WTC11 (cell line): ENCODE measurements at regions not wholly inside any gene's neighbourhood (a gene's known extent, or its start where the extent isn't known, plus 50 kb on each side); places are given as distances from the start of the nearest gene placed in this dataset.

ENCODE experiments used
- ATAC-seq: fragments of 200-7000 bp; cut with Tn5 transposase; 2 replicates; pipeline ENCODE4 v1.10.0; 2021; ENCODE audit warnings: mild to moderate bottlenecking, moderate library complexity
- CTCF ChIA-PET: fragments of 300-600 bp; sonication (Branson Sonifier 250); formaldehyde crosslinking; loops from one replicate; lab custom pipeline; 2021; ENCODE audit warnings: antibody characterized with exemption; lab: Charles Lee
- POLR2A ChIA-PET: fragments of 350-600 bp; sonication (Branson Sonifier 250); formaldehyde crosslinking; loops from one replicate; lab custom pipeline; 2021; ENCODE audit warnings: antibody characterized with exemption; lab: Charles Lee
- DNase-seq: peaks from one replicate; pipeline ENCODE4 v3.0.0; 2021; ENCODE audit warnings: low spot score
- H3K27ac Mint-ChIP-seq: 2 replicates; pipeline ENCODE4 v1.8.0; 2021; ENCODE audit warnings: mixed read lengths
- H3K27me3 Mint-ChIP-seq: 2 replicates; pipeline ENCODE4 v1.8.0; 2021; ENCODE audit warnings: low read depth, mild to moderate bottlenecking, moderate library complexity, mixed read lengths
- H3K36me3 Mint-ChIP-seq: 2 replicates; pipeline ENCODE4 v1.8.0; 2021; ENCODE audit warnings: mixed read lengths
- H3K4me1 Mint-ChIP-seq: 2 replicates; pipeline ENCODE4 v1.8.0; 2022; ENCODE audit warnings: mixed read lengths
- H3K4me3 Mint-ChIP-seq: 2 replicates; pipeline ENCODE4 v1.8.0; 2021; ENCODE audit warnings: mild to moderate bottlenecking, moderate library complexity, mixed read lengths
- H3K9me3 Mint-ChIP-seq: 2 replicates; pipeline ENCODE4 v1.8.0; 2021; ENCODE audit warnings: mixed read lengths
- AFF4 ChIP-seq: sonication (generic); formaldehyde crosslinking; IDR thresholded peaks from 2 replicates; pipeline ENCODE4 v1.8.1; 2023; ENCODE audit warnings: mild to moderate bottlenecking, missing genetic modification reagents, borderline replicate concordance
- ATF3 ChIP-seq: sonication (generic); formaldehyde crosslinking; conservative IDR thresholded peaks from 2 replicates; pipeline ENCODE4 v1.8.1; 2022; ENCODE audit warnings: mild to moderate bottlenecking, missing genetic modification reagents
- CTCF ChIP-seq: fragments of 200-600 bp; IDR thresholded peaks from 2 replicates; pipeline ENCODE4 v1.8.0; 2022; ENCODE audit warnings: antibody characterized with exemption
- E2F1 ChIP-seq: sonication (generic); formaldehyde crosslinking; IDR thresholded peaks from 2 replicates; pipeline ENCODE4 v1.8.0; 2022; ENCODE audit warnings: mild to moderate bottlenecking, missing genetic modification reagents
- ETV6 ChIP-seq: sonication (generic); formaldehyde crosslinking; IDR thresholded peaks from 2 replicates; pipeline ENCODE4 v1.8.1; 2022; ENCODE audit warnings: mild to moderate bottlenecking, missing genetic modification reagents
- FOXJ3 ChIP-seq: sonication (generic); formaldehyde crosslinking; IDR thresholded peaks from 2 replicates; pipeline ENCODE4 v1.9.0; 2021; ENCODE audit warnings: missing genetic modification reagents, mild to moderate bottlenecking, borderline replicate concordance
- RELA ChIP-seq: sonication (generic); formaldehyde crosslinking; IDR thresholded peaks from 2 replicates; pipeline ENCODE4 v1.8.1; 2022; ENCODE audit warnings: missing genetic modification reagents, mild to moderate bottlenecking, borderline replicate concordance
- ZNF512 ChIP-seq: sonication (generic); formaldehyde crosslinking; IDR thresholded peaks from 2 replicates; pipeline ENCODE4 v1.8.1; 2022; ENCODE audit warnings: missing genetic modification reagents, borderline replicate concordance
- ZNF671 ChIP-seq: fragments of 250-450 bp; sonication (Bioruptor Pico); IDR thresholded peaks from 2 replicates; pipeline ENCODE4 v1.8.0; 2021; ENCODE audit warnings: mild to moderate bottlenecking
- TF ChIP-seq, protein P1 (sequence below): sonication (generic); formaldehyde crosslinking; IDR thresholded peaks from 2 replicates; pipeline ENCODE4 v1.8.0; 2022; ENCODE audit warnings: mild to moderate bottlenecking, missing genetic modification reagents
- TF ChIP-seq, protein P2 (sequence below): sonication (generic); formaldehyde crosslinking; IDR thresholded peaks from 2 replicates; pipeline ENCODE4 v1.8.1; 2022; ENCODE audit warnings: mild to moderate bottlenecking, moderate library complexity, missing genetic modification reagents
- TF ChIP-seq, protein P3 (sequence below): sonication (generic); formaldehyde crosslinking; IDR thresholded peaks from 2 replicates; pipeline ENCODE4 v1.8.1; 2023; ENCODE audit warnings: mild to moderate bottlenecking, missing genetic modification reagents, moderate library complexity
- TF ChIP-seq, protein P4 (sequence below): sonication (generic); formaldehyde crosslinking; IDR thresholded peaks from 2 replicates; pipeline ENCODE4 v1.8.0; 2023; ENCODE audit warnings: missing genetic modification reagents

DNA sequence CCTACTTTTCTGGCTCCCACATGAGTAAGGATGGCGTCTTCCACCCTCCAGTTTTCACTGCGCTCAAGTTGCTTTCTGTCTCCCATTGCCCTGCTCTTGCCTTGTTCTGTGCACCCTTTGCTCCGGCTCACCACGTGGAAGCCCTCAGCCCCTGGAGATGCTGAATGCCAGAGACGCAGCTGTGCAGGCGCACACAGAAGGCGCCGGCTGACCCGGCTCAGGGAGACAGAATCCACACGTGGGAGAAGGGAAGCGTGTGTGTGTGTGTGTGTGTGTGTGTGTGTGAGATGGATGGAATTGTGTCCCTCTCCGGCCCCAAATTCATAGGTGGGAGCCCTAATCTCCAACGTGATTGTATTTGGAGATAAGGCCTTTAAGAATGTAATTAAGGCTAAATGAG, 118.2 kb upstream of the ERRFI1 start:
- Mint-ChIP-seq H3K9me3 (no peaks in the 10 kb centered on the region), H3K27me3 (no peaks in the 10 kb centered on the region), H3K27ac (no peak overlapping the region), H3K4me1 (peaks cover 12% of the 10 kb centered on the region), H3K4me3 (no peak overlapping the region), H3K36me3 (no peaks in the 10 kb centered on the region)
- POLR2A ChIA-PET = no interaction called here
- DNase-seq = no peak
- TF ChIP-seq, protein P1, sequence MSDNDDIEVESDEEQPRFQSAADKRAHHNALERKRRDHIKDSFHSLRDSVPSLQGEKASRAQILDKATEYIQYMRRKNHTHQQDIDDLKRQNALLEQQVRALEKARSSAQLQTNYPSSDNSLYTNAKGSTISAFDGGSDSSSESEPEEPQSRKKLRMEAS (CRISPR knock-in tag) = no peak
- TF ChIP-seq ETV6 (no peak), AFF4 (CRISPR knock-in tag) (no peak), E2F1 (CRISPR knock-in tag) (no peak), RELA (CRISPR knock-in tag) (no peak), ATF3 (CRISPR knock-in tag) (no peak), ZNF671 (no peak), CTCF (no peak), FOXJ3 (CRISPR knock-in tag) (no peak), ZNF512 (CRISPR knock-in tag) (no peak)
- TF ChIP-seq, protein P2, sequence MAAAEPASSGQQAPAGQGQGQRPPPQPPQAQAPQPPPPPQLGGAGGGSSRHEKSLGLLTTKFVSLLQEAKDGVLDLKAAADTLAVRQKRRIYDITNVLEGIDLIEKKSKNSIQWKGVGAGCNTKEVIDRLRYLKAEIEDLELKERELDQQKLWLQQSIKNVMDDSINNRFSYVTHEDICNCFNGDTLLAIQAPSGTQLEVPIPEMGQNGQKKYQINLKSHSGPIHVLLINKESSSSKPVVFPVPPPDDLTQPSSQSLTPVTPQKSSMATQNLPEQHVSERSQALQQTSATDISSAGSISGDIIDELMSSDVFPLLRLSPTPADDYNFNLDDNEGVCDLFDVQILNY = no peak
- TF ChIP-seq, protein P3, sequence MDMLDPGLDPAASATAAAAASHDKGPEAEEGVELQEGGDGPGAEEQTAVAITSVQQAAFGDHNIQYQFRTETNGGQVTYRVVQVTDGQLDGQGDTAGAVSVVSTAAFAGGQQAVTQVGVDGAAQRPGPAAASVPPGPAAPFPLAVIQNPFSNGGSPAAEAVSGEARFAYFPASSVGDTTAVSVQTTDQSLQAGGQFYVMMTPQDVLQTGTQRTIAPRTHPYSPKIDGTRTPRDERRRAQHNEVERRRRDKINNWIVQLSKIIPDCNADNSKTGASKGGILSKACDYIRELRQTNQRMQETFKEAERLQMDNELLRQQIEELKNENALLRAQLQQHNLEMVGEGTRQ = no peak
- TF ChIP-seq, protein P4, sequence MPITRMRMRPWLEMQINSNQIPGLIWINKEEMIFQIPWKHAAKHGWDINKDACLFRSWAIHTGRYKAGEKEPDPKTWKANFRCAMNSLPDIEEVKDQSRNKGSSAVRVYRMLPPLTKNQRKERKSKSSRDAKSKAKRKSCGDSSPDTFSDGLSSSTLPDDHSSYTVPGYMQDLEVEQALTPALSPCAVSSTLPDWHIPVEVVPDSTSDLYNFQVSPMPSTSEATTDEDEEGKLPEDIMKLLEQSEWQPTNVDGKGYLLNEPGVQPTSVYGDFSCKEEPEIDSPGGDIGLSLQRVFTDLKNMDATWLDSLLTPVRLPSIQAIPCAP (CRISPR knock-in tag) = no peak
- TF ChIP-seq, all 79 proteins: peak for 0
- CTCF ChIA-PET = no interaction called here
- no peak for ATAC-seq
